Superior temporal gyrus (tissue), 1 donor: ENCODE measurements at regions not wholly inside any gene's neighbourhood (a gene's known extent, or its start where the extent isn't known, plus 50 kb on each side); places are given as distances from the start of the nearest gene placed in this dataset.
A peak's percentile ranks its signal among the peaks of the same experiment; 100 is the strongest.
"Not testable (repeated sequence)": the region's sequence is repeated elsewhere in the genome, so short reads cannot be mapped to it uniquely, and the experiment has no call there.

Source experiments
- DNase-seq: peaks from one replicate; pipeline ENCODE4 v3.0.0-alpha.2; 2016; ENCODE audit errors: extremely low spot score

- no peak for DNase-seq
Measured at GRCh38 chr4:32700838-32701237, 1980.7 kb downstream of the PCDH7 start.

GRCh38 chr4:32706893-32707292 is 1986.7 kb downstream of the PCDH7 start:
- DNase-seq = no peak

GRCh38 chr4:32716090-32716620 is 1996.0 kb downstream of the PCDH7 start:
- DNase-seq = not testable (repeated sequence)

GRCh38 chr4:32735856-32736590 is 2015.9 kb downstream of the PCDH7 start:
- DNase-seq = no peak

GRCh38 chr4:32744211-32744610 is 2024.0 kb downstream of the PCDH7 start:
- DNase-seq = no peak

- peak; percentile 79 for DNase-seq
Measured at GRCh38 chr4:32745351-32745750, 2025.2 kb downstream of the PCDH7 start.

GRCh38 chr4:32748061-32748460 is 2027.9 kb downstream of the PCDH7 start:
- DNase-seq = no peak

- DNase-seq = no peak
Measured at GRCh38 chr4:32748498-32748897, 2028.3 kb downstream of the PCDH7 start.

- no peak for DNase-seq
Measured at GRCh38 chr4:32752962-32753361, 2032.8 kb downstream of the PCDH7 start.

- no peak for DNase-seq
Measured at GRCh38 chr4:32768664-32769389, 2048.7 kb downstream of the PCDH7 start.

- DNase-seq = no peak
Measured at GRCh38 chr4:32771491-32771890, 2051.3 kb downstream of the PCDH7 start.

GRCh38 chr4:32775049-32775448 is 2054.9 kb downstream of the PCDH7 start:
- DNase-seq = peak; percentile 38

GRCh38 chr4:32776435-32777203 is 2056.4 kb downstream of the PCDH7 start:
- no peak for DNase-seq

- DNase-seq = no peak
Measured at GRCh38 chr4:32778025-32778424, 2057.9 kb downstream of the PCDH7 start.

- DNase-seq = no peak
Measured at GRCh38 chr4:32778938-32779337, 2058.8 kb downstream of the PCDH7 start.

GRCh38 chr4:32789026-32789608 is 2068.9 kb downstream of the PCDH7 start:
- DNase-seq = peak; percentile 45

- DNase-seq = no peak
Measured at GRCh38 chr4:32790803-32791202, 2070.6 kb downstream of the PCDH7 start.

- DNase-seq = no peak
Measured at GRCh38 chr4:32798471-32799159, 2078.4 kb downstream of the PCDH7 start.

- no peak for DNase-seq
Measured at GRCh38 chr4:32824336-32824735, 2104.2 kb downstream of the PCDH7 start.

- DNase-seq = no peak
Measured at GRCh38 chr4:32826169-32826568, 2106.0 kb downstream of the PCDH7 start.

- no peak for DNase-seq
Measured at GRCh38 chr4:32830160-32830559, 2110.0 kb downstream of the PCDH7 start.
